ENCODE measurements at regions not wholly inside any gene's neighbourhood (a gene's known extent, or its start where the extent isn't known, plus 50 kb on each side); places are given as distances from the start of the nearest gene placed in this dataset.

DNA sequence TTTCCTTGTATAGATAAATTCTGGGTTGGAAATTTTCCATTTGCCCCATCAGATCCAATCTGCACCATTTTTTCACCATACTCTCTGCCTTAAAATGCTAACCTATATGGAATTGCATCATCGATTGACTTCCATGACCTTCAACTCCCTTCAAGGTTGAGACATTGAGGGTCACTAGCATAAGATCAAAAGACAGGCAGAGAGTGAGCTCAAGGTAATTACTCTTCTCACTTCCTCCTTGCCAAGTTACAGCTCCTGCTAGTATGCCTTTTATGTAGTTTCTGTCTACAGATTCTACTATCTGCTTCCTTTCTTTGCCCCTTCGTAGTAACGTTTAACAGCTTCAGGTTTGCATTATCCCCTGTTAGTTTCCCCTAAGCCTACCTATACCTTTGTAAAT is 1127.7 kb upstream of the LRRTM3 start:
- peaks cover 4% of the 10 kb centered on the region for H3K4me1 Mint-ChIP-seq (ENCODE audit: low read depth)
- H3K27me3 Mint-ChIP-seq (ENCODE audit: low read depth), result peaks cover 2% of the 10 kb centered on the region
- H3K9me3 Mint-ChIP-seq (ENCODE audit: low read depth), result no peaks in the 10 kb centered on the region
- TF ChIP-seq, protein P1, sequence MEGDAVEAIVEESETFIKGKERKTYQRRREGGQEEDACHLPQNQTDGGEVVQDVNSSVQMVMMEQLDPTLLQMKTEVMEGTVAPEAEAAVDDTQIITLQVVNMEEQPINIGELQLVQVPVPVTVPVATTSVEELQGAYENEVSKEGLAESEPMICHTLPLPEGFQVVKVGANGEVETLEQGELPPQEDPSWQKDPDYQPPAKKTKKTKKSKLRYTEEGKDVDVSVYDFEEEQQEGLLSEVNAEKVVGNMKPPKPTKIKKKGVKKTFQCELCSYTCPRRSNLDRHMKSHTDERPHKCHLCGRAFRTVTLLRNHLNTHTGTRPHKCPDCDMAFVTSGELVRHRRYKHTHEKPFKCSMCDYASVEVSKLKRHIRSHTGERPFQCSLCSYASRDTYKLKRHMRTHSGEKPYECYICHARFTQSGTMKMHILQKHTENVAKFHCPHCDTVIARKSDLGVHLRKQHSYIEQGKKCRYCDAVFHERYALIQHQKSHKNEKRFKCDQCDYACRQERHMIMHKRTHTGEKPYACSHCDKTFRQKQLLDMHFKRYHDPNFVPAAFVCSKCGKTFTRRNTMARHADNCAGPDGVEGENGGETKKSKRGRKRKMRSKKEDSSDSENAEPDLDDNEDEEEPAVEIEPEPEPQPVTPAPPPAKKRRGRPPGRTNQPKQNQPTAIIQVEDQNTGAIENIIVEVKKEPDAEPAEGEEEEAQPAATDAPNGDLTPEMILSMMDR (IDR thresholded peaks at IDR 0.05), result no peak
- DNase-seq (ENCODE audit: low spot score), result no peak
- H3K27ac Mint-ChIP-seq (ENCODE audit: unreplicated experiment), result no peak overlapping the region
- H3K4me3 Mint-ChIP-seq (ENCODE audit: unreplicated experiment), result no peak overlapping the region
- H3K36me3 Mint-ChIP-seq (ENCODE audit: low read depth), result no peaks in the 10 kb centered on the region

DNA sequence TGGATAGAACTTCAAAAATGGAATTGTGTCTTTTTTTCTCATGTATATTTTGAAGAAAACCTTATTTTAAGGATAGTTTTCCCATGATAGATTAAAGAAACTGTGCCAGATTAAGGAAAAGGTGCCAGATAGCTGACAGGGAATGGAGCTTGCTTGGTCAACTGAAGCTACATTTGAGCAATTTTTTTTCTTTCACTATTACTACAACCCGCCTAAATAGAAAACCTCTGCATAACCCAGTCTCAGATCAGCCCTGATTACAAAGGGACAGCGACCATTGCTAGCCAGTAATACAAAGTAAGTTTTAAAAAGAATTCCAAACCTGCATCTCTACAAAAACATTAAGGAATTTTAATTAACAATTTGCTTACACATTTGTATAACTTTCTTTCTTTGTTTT is 1123.4 kb upstream of the LRRTM3 start:
- no peak overlapping the region for H3K27ac Mint-ChIP-seq (ENCODE audit: unreplicated experiment)
- no peaks in the 10 kb centered on the region for H3K36me3 Mint-ChIP-seq (ENCODE audit: low read depth)
- no peaks in the 10 kb centered on the region for H3K9me3 Mint-ChIP-seq (ENCODE audit: low read depth)
- no peak overlapping the region for H3K4me3 Mint-ChIP-seq (ENCODE audit: unreplicated experiment)
- H3K27me3 Mint-ChIP-seq (ENCODE audit: low read depth), result peaks cover 2% of the 10 kb centered on the region
- no peak for DNase-seq (ENCODE audit: low spot score)
- H3K4me1 Mint-ChIP-seq (ENCODE audit: low read depth), result no peaks in the 10 kb centered on the region
- TF ChIP-seq, protein P1 (IDR thresholded peaks at IDR 0.05), result no peak

DNA sequence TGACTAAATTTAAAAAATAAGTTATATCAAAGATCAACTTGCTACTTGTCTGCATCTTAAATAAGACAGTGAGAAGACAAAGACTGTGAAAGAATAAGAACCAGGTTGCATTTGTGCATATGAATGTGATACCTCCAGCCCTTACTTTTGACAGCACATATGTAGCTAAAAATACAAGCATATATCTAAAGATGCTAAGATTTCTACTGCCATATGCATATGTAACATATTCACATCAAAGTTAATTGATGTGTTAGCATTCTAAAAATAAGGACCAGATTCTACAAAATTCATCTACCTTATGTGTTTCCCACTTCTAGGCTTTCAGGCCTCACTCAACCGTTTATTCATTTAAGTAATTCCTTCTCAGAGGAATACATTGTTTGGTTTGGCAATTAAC is 1120.3 kb upstream of the LRRTM3 start:
- H3K4me1 Mint-ChIP-seq (ENCODE audit: low read depth), result no peaks in the 10 kb centered on the region
- H3K27ac Mint-ChIP-seq (ENCODE audit: unreplicated experiment), result no peak overlapping the region
- no peak overlapping the region for H3K4me3 Mint-ChIP-seq (ENCODE audit: unreplicated experiment)
- no peak for DNase-seq (ENCODE audit: low spot score)
- no peaks in the 10 kb centered on the region for H3K9me3 Mint-ChIP-seq (ENCODE audit: low read depth)
- no peaks in the 10 kb centered on the region for H3K27me3 Mint-ChIP-seq (ENCODE audit: low read depth)
- TF ChIP-seq, protein P1 (IDR thresholded peaks at IDR 0.05), result no peak
- no peaks in the 10 kb centered on the region for H3K36me3 Mint-ChIP-seq (ENCODE audit: low read depth)

DNA sequence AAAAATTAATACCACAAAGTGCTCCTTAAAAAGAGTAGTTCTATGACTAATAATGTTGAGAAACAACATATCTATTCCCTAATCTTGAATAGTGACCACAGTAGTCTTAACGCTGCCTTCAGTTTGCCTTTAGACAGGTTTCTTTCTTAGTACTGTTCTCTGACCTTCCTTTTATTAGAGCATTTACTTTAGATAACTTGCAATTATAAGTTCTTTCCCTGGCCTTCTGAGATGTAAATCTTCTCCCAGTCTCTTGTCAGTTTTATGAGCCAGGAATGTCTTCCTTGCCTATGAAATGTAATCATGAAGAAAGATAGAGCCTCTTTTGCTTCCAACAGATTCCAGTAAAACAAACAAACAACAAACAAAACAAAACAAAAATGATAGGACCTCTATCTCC is 1119.8 kb upstream of the LRRTM3 start:
- no peaks in the 10 kb centered on the region for H3K27me3 Mint-ChIP-seq (ENCODE audit: low read depth)
- H3K4me3 Mint-ChIP-seq (ENCODE audit: unreplicated experiment), result no peak overlapping the region
- no peak overlapping the region for H3K27ac Mint-ChIP-seq (ENCODE audit: unreplicated experiment)
- H3K9me3 Mint-ChIP-seq (ENCODE audit: low read depth), result no peaks in the 10 kb centered on the region
- H3K4me1 Mint-ChIP-seq (ENCODE audit: low read depth), result no peaks in the 10 kb centered on the region
- no peaks in the 10 kb centered on the region for H3K36me3 Mint-ChIP-seq (ENCODE audit: low read depth)
- TF ChIP-seq, protein P1 (IDR thresholded peaks at IDR 0.05), result no peak
- DNase-seq (ENCODE audit: low spot score), result no peak

DNA sequence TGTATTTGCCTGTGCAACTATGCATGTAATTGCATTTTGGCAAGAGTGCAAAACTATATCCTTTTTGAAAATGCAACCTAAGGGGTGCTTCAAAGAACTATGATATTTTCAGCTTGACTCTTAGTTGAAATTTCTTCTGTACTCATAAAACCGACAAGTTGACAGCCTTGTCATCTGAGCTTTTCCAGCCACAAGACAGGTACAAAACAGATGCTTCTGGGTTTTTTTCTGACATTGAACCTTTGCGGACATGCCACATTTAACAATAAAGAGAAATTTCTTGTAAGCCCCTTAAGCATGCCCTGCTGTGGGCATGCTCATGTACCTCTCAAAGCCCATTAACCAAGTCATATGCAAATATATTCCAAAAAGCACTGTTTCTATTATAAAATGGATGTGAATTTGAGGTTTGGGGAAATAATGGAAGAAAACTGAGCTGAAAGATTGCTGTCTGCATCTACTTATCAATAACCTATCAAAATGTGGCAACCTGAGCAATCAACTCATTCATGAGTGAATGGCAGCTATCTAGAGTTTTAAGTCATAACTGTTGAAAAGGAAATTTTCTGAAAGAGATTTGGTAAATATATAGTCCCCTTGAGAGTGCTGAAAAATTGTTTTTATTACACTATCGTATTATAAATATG is 1117.0 kb upstream of the LRRTM3 start:
- H3K4me1 Mint-ChIP-seq (ENCODE audit: low read depth), result no peaks in the 10 kb centered on the region
- TF ChIP-seq, protein P1 (IDR thresholded peaks at IDR 0.05), result no peak
- no peaks in the 10 kb centered on the region for H3K36me3 Mint-ChIP-seq (ENCODE audit: low read depth)
- H3K9me3 Mint-ChIP-seq (ENCODE audit: low read depth), result no peaks in the 10 kb centered on the region
- H3K4me3 Mint-ChIP-seq (ENCODE audit: unreplicated experiment), result no peak overlapping the region
- DNase-seq (ENCODE audit: low spot score), result no peak
- no peaks in the 10 kb centered on the region for H3K27me3 Mint-ChIP-seq (ENCODE audit: low read depth)
- no peak overlapping the region for H3K27ac Mint-ChIP-seq (ENCODE audit: unreplicated experiment)
